GM19238 (cell line): ENCODE measurements at regions not wholly inside any gene's neighbourhood (a gene's known extent, or its start where the extent isn't known, plus 50 kb on each side); places are given as distances from the start of the nearest gene placed in this dataset.
"Not testable (repeated sequence)": the region's sequence is repeated elsewhere in the genome, so short reads cannot be mapped to it uniquely, and the experiment has no call there.

Experiments
- DNase-seq: peaks from one replicate; pipeline ENCODE4 v3.0.0; 2011; ENCODE audit warnings: low spot score; ENCODE audit not compliant: insufficient read length

GRCh38 chr2:147310335-147311057 is 534.3 kb upstream of the ACVR2A start:
- DNase-seq, result no peak

GRCh38 chr2:147297820-147298219 is 547.0 kb upstream of the ACVR2A start:
- peak; percentile 5 for DNase-seq

DNA sequence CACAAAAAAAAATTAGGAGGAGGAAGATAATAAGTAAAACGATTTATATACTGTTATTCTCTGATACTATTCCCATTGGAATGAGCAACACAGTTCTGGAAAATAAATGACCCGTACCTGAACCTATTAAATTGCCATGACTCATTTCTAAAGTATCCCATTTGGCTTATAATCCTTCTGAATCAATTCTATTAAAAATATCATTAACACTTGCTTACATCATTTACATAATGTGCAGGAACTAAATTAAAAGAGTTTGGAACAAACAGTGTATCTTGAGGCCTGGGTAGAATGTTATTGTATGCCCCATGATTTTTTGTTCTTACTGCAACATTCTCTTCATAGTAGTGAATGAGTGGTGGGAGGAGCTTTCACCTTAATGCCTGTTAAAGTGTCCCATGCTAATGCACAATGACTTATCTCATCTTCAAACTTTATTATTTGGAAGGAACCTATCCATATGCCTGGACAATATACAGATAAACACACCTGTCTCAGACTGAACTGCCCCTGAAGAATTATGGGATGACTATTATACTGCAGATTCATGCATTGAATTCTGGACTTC is 549.9 kb upstream of the ACVR2A start:
- DNase-seq, result no peak

DNA sequence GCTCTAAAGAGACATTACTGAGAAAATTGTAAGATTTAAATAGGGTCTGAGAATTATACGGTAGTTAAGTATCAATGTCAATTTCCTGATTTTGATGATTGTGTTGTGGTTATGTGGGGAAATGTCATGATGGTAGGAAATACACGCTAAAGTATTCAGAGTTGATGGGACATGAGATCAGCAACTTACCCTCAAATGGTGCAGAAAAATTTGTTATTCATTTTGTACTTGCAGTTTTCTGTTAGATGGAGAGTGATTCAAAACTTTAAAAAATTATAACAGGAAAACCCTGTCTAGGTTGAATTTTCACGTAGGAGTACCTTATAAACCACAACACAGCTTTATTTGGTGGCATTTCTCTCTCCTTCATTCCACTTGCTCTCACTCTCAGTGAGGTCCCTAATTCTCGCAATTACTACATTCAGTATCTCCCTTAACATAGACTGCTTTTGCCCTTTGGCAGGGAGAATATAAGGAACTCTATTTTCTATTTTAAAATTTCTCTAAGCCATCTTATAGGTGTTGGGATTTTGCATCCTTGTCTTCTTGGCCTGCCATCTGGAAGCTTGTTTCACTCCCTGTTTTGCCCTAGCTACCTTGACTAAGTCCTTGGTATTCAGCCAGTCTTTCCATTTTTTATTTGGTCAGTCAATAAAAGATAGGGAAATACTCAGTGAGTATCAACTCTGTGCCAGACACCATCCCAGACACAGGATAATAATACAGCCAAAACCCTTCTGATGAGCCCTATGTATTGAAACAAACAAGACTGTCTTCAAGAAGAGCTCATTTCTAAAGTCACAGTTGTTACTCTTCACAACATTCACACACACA is 550.6 kb upstream of the ACVR2A start:
- DNase-seq, result no peak

DNA sequence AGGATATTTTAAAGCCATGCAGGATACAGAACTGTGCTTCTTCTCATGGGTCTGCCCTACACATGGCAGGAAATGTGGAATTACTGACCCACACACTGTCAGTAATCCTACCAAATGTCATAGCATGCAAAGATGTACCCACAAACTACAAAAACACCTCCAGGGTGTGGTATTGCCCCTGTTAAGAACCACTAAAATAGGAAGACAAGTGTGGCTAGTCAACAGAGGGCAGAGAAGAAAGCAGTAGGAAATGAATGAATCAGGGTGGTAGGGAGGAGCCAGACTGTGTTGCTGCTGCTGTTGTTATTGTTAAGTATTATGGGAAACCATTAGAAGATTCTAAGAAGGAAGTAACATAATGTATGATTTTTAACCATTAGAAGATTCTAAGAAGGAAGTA is 556.7 kb upstream of the ACVR2A start:
- no peak for DNase-seq

DNA sequence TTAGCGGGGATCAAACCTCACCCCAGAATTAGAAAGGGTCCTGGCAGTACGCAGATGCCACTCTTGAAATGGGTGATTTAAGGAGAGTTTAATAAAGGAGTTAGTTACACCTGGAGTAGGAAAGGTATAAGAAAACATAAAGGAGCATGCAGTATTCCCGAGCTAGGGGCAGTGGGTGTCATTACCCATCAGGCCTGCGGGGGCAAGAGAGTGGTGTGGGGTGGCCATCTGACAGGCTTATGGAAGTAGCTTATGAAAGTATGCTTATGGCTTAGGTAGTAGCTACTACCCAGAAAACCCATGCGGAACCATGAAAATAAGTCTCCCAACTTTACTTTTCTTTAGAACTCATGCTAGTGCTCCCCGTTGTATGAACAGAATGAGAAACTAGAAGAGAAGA is 568.9 kb upstream of the ACVR2A start:
- no peak for DNase-seq

- DNase-seq, result no peak
Observed at GRCh38 chr2:147273628-147274027, 571.2 kb upstream of the ACVR2A start.

DNA sequence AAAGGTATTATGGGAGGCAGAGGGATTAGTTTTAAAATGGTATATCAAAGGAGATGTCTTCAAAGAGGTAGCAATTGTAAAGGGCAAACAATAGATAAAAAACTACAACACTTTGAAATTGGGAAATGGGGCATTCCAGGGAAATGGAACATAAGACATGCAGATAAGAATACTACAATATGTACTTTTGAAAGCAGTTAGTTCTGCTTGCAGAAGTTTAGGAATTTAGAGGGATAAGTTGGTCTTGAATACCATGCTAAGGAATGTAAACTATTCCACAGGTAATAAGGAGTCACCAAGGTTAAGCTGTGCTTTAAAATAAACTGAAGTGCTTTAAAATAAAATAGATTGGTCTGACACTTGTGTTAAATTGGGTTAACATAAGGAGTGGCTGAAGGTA is 571.7 kb upstream of the ACVR2A start:
- DNase-seq, result no peak

DNA sequence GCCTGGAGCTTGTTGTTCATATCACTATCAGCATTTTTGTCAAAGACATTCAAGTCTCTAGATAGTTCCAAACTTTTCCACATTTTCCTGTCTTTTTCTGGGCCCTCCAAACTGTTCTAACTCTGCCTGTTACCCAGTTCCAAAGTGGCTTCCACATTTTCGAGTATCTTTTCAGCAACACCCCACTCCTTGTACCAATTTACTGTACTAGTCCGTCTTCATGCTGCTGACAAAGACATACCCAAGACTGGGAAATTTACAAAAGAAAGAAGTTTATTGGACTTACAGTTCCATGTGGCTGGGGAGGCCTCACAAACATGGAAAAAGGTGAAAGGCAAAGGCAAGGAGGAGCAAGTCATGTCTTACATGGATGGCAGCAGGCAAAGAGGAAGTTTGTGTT is 575.2 kb upstream of the ACVR2A start:
- DNase-seq, result not testable (repeated sequence)

DNA sequence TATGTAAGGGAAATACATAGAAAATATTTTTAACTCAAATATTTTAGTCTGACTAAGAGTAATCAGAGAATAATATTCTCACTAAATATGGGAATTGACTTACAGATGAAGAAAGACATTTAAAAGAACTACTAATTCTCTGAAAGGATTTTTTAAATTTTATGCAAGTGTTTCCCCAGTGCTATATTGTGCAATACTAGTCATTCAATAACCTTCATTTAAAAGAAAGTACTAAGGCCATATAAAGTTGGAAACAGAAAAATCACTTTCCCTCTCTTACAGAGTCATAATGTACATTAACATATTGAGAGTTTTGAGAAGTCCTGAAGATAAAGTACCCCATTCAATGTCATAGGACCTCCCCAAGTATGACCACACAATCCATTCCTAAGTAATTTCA is 584.6 kb upstream of the ACVR2A start:
- no peak for DNase-seq

DNA sequence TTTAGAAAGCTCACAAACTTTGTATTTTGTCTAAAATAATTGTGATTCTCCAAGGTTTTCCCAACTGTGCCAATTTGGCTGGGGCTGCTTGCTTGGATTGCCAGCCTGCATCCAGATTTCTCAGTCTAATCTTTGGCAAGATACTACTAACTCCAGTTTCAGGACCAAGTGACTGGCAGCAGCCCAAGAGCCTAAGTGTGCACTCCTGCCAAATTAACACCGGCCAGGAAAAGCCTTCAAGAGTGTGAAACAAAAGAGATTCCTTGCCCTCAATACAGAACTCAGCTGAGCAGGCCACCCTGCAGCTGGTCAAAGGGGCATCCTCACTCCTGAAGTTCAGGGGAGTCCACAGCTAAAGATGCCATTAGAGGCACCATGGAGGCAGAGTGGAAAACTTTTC is 589.0 kb upstream of the ACVR2A start:
- no peak for DNase-seq

DNA sequence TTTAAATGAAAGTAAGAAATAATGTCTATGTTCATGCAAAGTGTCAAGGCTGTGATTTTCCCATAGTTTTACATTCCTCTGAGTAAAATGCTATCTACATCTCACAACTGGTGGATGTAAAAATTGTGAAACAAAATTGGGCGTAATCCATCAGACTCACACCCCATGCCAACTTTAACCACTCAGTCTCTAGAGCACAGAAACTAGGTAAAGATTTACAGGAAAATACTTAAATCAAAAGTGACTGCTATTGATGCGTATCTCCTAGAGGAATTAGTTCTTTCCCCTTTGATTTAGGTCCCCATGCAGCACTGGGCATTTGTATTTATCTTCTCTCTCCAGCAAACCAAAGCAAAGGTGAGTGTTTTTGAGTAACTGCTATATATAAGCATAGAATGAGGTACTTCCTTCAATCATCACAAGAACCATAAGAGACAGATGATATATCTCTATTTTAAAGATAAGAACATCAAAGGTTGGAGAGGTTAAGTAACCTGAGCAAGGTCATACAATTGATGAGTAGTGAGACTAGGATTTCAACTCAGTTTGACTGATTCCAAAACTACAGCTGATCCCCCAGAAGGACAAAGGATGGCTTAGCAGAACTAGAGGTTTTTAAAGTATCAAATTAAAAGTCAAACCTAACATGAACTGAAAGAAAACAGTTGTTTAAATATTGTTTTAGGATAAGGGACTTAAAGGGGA is 594.0 kb upstream of the ACVR2A start:
- DNase-seq, result no peak

- no peak for DNase-seq
Observed at GRCh38 chr2:147247749-147248148, 597.1 kb upstream of the ACVR2A start.

GRCh38 chr2:147242445-147242844 is 602.4 kb upstream of the ACVR2A start:
- no peak for DNase-seq

GRCh38 chr2:147236601-147237000 is 608.2 kb upstream of the ACVR2A start:
- DNase-seq, result no peak

- DNase-seq, result no peak
Observed at GRCh38 chr2:147232225-147232669, 612.6 kb upstream of the ACVR2A start.

DNA sequence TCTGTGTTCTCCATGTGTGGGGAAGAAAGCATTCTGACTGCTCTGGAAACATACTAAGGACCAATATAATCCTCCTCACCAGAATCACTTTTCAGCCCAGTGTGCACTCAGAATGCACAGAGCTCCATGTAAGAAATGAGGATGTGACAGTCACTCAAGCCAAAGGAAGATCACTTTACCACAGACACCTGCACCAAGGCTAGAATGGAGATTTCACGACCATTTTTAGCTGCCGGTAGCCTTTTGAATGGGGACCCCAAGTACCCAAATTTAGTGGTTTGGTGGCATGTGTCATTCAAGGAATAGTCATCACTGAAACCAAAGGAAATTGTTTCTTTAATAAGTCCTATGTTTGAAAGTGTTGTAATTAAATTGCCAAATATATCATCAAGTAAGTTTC is 613.2 kb upstream of the ACVR2A start:
- no peak for DNase-seq

- no peak for DNase-seq
Observed at GRCh38 chr2:147231081-147231480, 613.7 kb upstream of the ACVR2A start.

GRCh38 chr2:147227313-147227712 is 617.5 kb upstream of the ACVR2A start:
- no peak for DNase-seq

GRCh38 chr2:147224070-147224469 is 620.8 kb upstream of the ACVR2A start:
- no peak for DNase-seq

GRCh38 chr2:147223553-147224060 is 621.2 kb upstream of the ACVR2A start:
- no peak for DNase-seq

DNA sequence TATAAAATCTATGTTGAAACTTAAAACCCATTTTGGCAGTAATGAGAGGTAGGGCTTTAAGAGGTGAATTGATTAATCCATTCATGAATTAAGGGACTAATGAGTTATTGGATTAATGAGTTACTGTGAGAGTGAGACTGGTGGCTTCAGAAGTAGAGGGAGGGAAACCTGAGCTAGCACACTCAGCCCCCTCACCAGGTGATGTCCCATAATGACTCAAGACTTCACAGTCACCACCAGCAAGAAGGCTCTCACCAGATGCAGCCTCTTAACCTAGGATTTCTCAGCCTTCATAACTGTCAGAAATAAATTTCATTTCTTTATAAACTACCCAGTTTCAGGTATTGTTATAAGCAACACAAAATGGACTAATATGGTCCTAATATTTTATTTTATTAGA is 621.7 kb upstream of the ACVR2A start:
- no peak for DNase-seq
